Activated T-helper 17 cell treated with anti-CD3 and anti-CD28 coated beads, Interleukin-2, amount 50 U/mL, for 72 hours (primary cell): ENCODE measurements at regions not wholly inside any gene's neighbourhood (a gene's known extent, or its start where the extent isn't known, plus 50 kb on each side); places are given as distances from the start of the nearest gene placed in this dataset.
A peak's percentile ranks its signal among the peaks of the same experiment; 100 is the strongest.

Experiments
- ATAC-seq: fragments of 150-1000 bp; cut with Tn5 transposase; replicated peaks from 2 replicates; pipeline ENCODE4 v1.10.0; 2021; ENCODE audit warnings: mild to moderate bottlenecking, moderate library complexity
- H3K27ac Mint-ChIP-seq: one replicate; pipeline ENCODE4 v1.8.0; 2022; ENCODE audit warnings: mixed read lengths
- H3K27me3 Mint-ChIP-seq: one replicate; pipeline ENCODE4 v1.8.0; 2022; ENCODE audit warnings: mixed read lengths
- H3K36me3 Mint-ChIP-seq: one replicate; pipeline ENCODE4 v1.8.0; 2022; ENCODE audit warnings: low read depth, mild to moderate bottlenecking, mixed read lengths
- H3K4me1 Mint-ChIP-seq: one replicate; pipeline ENCODE4 v1.8.0; 2022; ENCODE audit warnings: mixed read lengths
- H3K4me3 Mint-ChIP-seq: one replicate; pipeline ENCODE4 v1.8.0; 2022; ENCODE audit warnings: mild to moderate bottlenecking, mixed read lengths
- H3K9me3 Mint-ChIP-seq: one replicate; pipeline ENCODE4 v1.8.0; 2022; ENCODE audit warnings: mixed read lengths

DNA sequence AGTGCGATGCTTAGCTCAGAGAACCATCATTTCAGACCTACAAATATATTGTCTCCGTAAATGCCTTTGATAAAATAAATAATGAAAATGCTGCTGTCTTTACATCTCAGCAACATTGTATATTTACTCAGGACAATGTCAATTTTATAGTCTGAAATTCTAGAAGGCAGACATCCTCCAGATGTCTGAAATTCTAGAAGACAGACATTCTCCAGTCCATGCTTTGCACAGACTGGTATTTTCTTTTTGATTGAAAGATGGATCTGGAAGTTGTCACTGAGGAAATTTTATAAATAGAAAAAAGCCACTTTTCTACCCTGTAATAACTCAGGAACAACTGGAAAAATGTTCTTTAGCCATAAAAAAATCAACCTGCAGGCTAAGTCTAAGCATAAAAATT lies 2293.3 kb downstream of the PCDH9 start:
- H3K27ac Mint-ChIP-seq, result no peak overlapping the region
- H3K4me3 Mint-ChIP-seq, result no peak overlapping the region
- ATAC-seq, result no peak
- H3K9me3 Mint-ChIP-seq, result peaks cover 11% of the 10 kb centered on the region
- no peaks in the 10 kb centered on the region for H3K36me3 Mint-ChIP-seq
- no peaks in the 10 kb centered on the region for H3K27me3 Mint-ChIP-seq
- no peaks in the 10 kb centered on the region for H3K4me1 Mint-ChIP-seq

DNA sequence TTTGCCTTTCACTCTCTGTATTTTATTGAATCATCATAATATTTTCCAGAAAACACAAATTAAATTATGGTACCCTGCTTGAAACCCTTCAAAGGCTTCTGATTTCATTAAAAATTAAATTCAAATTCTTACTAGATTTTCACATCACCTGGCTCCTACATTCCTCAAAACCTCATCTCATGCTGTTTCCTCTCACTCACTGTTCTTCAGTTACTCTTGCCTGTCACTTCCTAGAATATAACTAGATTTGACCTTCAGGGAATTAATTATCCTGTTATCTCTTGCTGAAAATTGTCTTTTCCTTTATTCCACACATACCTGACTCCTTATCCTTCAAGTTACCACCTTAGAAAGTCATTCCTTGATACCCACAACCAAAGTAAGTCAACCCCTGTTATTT lies 2294.7 kb downstream of the PCDH9 start:
- peaks cover 11% of the 10 kb centered on the region for H3K9me3 Mint-ChIP-seq
- no peak for ATAC-seq
- no peaks in the 10 kb centered on the region for H3K27me3 Mint-ChIP-seq
- no peaks in the 10 kb centered on the region for H3K36me3 Mint-ChIP-seq
- H3K4me3 Mint-ChIP-seq, result no peak overlapping the region
- H3K27ac Mint-ChIP-seq, result no peak overlapping the region
- H3K4me1 Mint-ChIP-seq, result no peaks in the 10 kb centered on the region

DNA sequence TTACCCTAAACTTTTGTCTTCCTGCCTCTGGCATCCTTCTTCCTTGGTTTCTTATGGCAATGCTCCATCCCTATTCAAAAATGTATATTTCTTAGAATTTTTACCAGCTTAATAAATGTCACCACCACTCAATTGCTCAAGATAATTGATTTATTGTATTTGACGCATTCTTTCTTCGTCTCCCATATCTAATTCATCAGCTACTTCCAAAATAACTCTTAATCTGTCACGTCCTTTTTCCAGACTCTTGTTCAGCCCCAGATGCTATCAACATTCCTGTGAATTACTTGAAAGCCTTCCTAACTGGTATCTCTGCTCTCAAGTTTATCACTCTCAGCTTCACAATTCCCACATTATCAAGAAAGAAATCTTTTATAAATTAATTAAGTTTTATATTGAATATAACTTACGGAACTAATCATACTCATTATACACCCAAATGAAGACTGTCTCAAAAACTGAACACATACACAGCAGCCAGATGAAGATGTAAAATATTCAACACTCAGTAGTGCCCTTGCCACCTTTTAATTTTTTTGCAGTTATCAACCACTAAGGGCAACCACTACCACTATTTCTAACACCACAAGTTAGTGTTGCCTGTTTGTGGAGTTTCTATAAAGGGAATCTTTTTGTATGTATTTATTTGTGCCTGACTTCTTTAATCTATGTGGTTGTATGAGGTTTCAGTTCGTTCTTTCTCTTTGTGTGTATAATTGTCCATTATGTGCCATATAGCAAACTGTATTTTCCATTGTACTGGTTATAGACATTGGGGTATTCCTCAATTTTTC lies 2295.4 kb downstream of the PCDH9 start:
- H3K27me3 Mint-ChIP-seq, result no peaks in the 10 kb centered on the region
- H3K27ac Mint-ChIP-seq, result no peak overlapping the region
- ATAC-seq, result no peak
- H3K4me1 Mint-ChIP-seq, result no peaks in the 10 kb centered on the region
- peaks cover 11% of the 10 kb centered on the region for H3K9me3 Mint-ChIP-seq
- no peak overlapping the region for H3K4me3 Mint-ChIP-seq
- no peaks in the 10 kb centered on the region for H3K36me3 Mint-ChIP-seq

DNA sequence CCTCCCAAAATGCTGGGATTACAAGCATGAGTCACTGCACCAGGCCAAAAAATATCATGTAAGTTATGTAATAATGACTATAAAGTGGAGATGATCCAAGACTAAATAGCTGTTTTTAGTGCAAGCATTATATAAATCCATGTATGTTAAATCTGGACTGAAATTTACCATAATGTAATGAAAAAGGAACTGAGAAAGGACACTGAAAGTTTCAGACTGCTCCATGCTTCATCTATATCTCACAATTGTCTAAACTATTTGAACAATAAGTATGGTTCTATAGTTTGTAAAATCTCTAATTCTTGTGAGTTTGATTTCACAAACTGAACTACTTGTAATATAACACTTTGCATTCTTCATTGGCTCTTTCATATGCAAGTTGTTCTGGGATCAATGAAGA lies 2299.5 kb downstream of the PCDH9 start:
- Mint-ChIP-seq H3K4me1 (no peaks in the 10 kb centered on the region), H3K27me3 (no peaks in the 10 kb centered on the region), H3K4me3 (no peak overlapping the region), H3K9me3 (peaks cover 18% of the 10 kb centered on the region), H3K27ac (no peak overlapping the region), H3K36me3 (no peaks in the 10 kb centered on the region)
- ATAC-seq, result no peak

DNA sequence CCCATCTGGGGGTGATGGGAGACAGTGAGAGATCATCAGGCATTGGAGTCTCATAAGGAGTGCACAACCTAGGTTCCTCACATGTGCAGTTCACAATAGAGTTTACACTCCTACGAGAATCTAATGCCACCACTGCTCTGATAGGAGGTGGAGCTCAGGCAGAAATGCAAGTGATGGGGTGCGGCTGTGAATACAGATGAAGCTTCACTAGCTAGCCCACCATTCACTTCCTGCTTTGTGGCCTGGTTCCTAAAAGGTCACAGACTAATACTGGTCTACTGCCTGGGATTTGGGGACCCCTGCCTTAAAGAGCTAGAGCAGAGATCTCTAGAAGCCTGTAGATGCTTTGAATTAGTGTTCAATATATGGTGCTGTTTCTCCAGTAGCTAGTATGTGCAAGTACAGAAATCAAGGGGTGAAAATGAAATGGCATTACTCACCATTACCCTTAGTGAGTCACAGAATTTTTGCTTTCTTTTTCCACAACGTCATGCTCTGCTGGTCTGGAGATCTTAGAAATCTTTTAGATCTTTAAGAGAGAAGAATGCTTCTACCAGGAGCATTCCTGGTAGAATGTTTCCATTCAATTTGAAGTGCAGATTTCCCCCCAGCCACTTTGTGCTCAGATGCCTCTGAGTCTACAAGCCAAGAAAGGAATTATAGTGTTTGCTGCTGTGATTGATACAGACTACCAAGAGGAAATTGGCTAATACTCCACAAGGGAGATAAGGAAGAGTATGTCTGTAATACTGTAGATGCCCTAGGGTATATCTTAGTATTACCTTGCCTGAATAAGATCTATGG lies 2301.2 kb downstream of the PCDH9 start:
- Mint-ChIP-seq H3K4me3 (no peak overlapping the region), H3K27me3 (no peaks in the 10 kb centered on the region), H3K36me3 (no peaks in the 10 kb centered on the region), H3K9me3 (peaks cover 8% of the 10 kb centered on the region), H3K27ac (no peak overlapping the region), H3K4me1 (no peaks in the 10 kb centered on the region)
- peak; percentile 55 for ATAC-seq

DNA sequence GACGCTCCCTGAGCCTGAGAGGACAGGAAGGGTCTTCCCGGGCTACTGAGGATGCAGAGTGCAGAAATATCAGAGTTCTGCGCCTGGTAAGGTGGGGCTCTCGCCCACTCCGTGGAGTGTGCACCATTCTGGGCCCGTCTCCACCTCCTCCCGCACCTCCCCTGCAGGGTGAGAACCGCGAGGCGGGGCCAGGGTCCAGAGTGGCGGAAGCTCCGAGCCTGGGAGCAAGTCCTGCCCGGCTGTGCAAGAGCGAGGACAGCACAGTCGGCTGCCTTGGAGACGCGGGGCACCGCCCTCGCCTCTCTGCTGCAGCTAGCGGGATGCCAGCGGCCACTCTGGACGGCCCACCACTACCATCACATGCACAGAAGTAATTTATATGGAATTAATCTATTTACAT lies 2304.4 kb downstream of the PCDH9 start:
- H3K36me3 Mint-ChIP-seq, result no peaks in the 10 kb centered on the region
- H3K9me3 Mint-ChIP-seq, result peaks cover 8% of the 10 kb centered on the region
- ATAC-seq, result no peak
- H3K27ac Mint-ChIP-seq, result no peak overlapping the region
- H3K4me3 Mint-ChIP-seq, result no peak overlapping the region
- H3K27me3 Mint-ChIP-seq, result no peaks in the 10 kb centered on the region
- H3K4me1 Mint-ChIP-seq, result no peaks in the 10 kb centered on the region

DNA sequence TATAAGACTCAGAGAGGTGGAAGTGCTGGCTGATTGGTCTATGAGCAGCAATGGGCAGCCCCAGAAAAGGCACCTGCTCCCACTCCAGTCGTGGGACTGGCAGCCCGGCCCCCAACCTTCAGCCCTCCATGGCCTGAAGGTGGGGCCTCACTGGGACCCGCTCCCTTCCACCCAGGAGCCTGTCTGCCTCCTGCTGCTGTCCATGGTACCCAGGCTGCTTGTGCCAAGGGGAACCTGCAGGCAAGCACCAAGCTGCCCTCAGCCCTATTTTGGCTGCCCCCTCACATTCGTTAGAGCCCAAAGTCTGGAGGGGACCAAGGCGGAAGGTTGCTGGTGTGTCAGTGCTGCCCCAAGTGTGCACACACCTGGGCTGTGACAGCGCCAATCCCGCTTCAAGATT lies 2304.9 kb downstream of the PCDH9 start:
- Mint-ChIP-seq H3K9me3 (peaks cover 8% of the 10 kb centered on the region), H3K27me3 (no peaks in the 10 kb centered on the region), H3K4me1 (no peaks in the 10 kb centered on the region), H3K36me3 (no peaks in the 10 kb centered on the region), H3K27ac (no peak overlapping the region), H3K4me3 (no peak overlapping the region)
- ATAC-seq, result no peak

DNA sequence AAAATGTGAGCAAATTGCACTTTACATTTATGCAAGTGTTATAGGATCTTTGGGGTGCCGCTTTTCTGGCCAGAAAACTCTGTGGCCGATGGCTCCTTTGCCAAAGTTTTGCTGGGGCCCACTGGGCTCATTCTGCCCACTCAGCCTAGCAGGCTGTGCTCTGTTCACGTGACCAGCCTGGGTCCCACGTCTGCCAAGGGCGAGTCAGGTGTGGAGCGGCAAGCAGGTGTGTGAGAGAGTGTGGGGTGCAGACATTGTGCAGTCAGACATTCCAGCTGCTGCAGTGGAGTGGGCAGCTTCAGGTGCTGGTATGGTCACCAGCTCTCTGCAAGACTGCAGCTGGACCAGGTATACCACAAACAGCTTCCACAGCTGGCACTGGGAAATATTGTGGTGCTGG lies 2305.7 kb downstream of the PCDH9 start:
- H3K27me3 Mint-ChIP-seq, result no peaks in the 10 kb centered on the region
- no peak for ATAC-seq
- no peaks in the 10 kb centered on the region for H3K36me3 Mint-ChIP-seq
- H3K4me3 Mint-ChIP-seq, result no peak overlapping the region
- H3K27ac Mint-ChIP-seq, result no peak overlapping the region
- H3K4me1 Mint-ChIP-seq, result no peaks in the 10 kb centered on the region
- H3K9me3 Mint-ChIP-seq, result peaks cover 8% of the 10 kb centered on the region

DNA sequence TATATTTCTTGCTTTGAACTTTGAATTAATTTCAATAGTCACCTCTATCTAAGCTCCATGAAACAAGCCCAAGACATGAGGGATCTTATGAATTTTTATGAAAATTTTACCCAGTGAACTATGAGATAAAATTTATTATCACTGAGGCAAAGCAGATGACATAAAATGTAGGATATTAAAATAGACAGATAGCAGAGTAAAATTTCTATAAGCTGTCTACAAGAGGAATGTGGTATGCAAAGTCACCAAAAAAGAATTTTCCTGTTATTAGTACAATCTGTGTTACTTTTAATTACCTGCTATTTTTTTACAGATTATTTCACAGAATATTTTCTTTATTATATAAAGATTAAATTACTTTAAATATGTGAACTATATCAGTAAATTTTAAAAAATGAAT lies 2312.6 kb downstream of the PCDH9 start:
- Mint-ChIP-seq H3K4me3 (no peak overlapping the region), H3K27ac (no peak overlapping the region), H3K36me3 (no peaks in the 10 kb centered on the region), H3K9me3 (peaks cover 7% of the 10 kb centered on the region), H3K27me3 (no peaks in the 10 kb centered on the region), H3K4me1 (no peaks in the 10 kb centered on the region)
- no peak for ATAC-seq

DNA sequence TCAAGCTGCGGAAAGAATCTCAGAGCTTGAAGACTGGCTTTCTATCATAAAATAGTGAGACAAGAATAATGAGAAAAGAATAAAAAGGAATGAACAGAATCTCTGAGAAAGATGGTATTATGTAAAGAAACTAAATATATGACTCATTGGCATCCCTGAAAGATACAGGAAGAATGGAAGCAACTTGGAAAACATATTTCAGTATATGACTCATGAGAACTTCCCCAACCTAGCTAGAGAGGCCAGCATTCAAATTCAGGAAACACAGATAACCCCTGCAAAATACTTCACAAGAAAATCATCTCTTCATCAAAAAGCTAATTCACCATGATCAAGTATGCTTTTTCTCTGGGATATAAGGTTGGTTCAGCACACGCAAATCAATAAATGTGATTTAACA lies 2318.0 kb downstream of the PCDH9 start:
- Mint-ChIP-seq H3K4me3 (no peak overlapping the region), H3K27ac (no peak overlapping the region), H3K27me3 (no peaks in the 10 kb centered on the region), H3K36me3 (no peaks in the 10 kb centered on the region), H3K9me3 (peaks cover 18% of the 10 kb centered on the region), H3K4me1 (no peaks in the 10 kb centered on the region)
- no peak for ATAC-seq

DNA sequence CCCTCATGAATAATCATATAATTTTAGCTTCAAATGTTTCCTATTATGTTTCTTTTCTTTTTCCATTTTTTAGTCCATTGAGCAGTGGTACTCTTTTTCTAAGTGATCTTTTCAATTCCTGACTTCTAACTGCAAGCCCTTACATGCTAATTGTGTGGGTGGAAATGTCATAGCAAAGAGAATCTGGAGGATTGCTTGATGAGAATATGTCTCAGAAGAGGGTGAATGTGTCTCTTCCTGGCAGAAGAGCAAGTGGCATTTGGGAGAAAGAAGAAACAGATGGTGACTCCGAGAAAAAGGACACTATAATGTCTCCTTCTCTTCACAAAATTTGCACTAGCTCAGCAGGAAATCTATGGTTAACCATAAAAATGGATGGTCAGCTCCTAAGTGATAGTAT lies 2320.0 kb downstream of the PCDH9 start:
- Mint-ChIP-seq H3K4me3 (no peak overlapping the region), H3K9me3 (peaks cover 11% of the 10 kb centered on the region), H3K36me3 (no peaks in the 10 kb centered on the region), H3K27me3 (no peaks in the 10 kb centered on the region), H3K27ac (no peak overlapping the region), H3K4me1 (no peaks in the 10 kb centered on the region)
- ATAC-seq, result no peak

DNA sequence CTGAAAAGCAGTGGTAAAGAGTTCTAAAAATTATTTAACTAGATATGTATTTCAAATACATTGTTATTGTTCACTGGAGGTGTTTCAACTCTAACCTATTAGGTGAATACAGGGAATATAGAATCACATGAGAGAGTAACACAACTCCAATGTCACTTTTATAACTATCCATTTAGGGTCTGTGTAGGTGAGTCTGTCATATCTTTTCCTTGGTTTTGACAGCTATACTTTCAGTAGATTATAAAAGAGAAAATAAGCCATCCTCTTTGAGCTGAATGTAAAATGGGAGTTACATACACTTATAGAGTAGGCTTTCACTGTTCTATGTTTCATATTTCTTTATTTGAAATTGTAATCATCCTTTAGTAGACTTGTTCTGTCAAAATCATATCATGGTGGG lies 2321.0 kb downstream of the PCDH9 start:
- no peaks in the 10 kb centered on the region for H3K36me3 Mint-ChIP-seq

DNA sequence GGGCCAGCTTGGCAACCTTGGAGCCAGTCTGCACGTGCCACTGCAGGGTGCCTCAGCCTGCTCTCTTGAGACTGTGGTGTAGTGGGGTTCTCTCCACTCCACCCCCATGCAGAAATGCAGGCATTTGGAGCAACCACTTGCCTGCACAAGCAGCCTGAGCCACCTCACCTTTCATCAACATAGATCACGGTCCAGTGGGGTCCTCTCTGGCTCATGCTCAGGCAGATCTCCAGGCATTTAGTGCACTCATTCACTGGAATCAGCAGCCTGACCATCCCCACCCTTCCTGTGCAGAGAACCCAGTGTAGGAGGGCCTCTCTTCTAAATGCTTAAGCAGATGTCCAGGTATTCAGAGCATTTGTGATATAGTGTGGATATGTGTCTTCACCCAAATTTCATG lies 2330.1 kb downstream of the PCDH9 start:
- Mint-ChIP-seq H3K9me3 (peaks cover 19% of the 10 kb centered on the region), H3K4me1 (no peaks in the 10 kb centered on the region), H3K36me3 (no peaks in the 10 kb centered on the region), H3K27me3 (no peaks in the 10 kb centered on the region), H3K4me3 (no peak overlapping the region), H3K27ac (no peak overlapping the region)
- no peak for ATAC-seq

More for the DNA sequence above, 2321.0 kb downstream of the PCDH9 start:
- peaks cover 15% of the 10 kb centered on the region for H3K9me3 Mint-ChIP-seq
- no peak overlapping the region for H3K4me3 Mint-ChIP-seq
- no peak overlapping the region for H3K27ac Mint-ChIP-seq
- no peaks in the 10 kb centered on the region for H3K4me1 Mint-ChIP-seq
- H3K27me3 Mint-ChIP-seq, result no peaks in the 10 kb centered on the region
- no peak for ATAC-seq

DNA sequence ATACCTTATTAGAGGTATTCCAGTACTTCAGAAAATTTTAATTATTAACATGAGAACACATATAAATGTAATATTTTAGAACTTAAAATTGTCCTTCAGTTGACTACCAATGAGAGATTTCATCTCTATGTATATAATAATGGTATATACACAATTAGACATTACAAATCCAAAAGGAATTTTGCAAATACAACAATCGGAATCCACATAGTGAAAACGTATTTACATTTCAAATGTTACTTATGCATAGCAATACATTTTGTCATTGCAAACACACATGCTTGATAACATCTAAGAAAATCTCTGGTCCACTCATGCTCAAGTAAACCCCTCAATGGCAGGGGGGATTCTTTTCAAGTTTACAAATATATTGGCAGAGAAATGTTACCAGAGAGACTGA lies 2345.2 kb downstream of the PCDH9 start:
- no peak overlapping the region for H3K27ac Mint-ChIP-seq
- H3K4me3 Mint-ChIP-seq, result no peak overlapping the region
- ATAC-seq, result no peak
- H3K4me1 Mint-ChIP-seq, result no peaks in the 10 kb centered on the region
- no peaks in the 10 kb centered on the region for H3K27me3 Mint-ChIP-seq
- no peaks in the 10 kb centered on the region for H3K36me3 Mint-ChIP-seq
- H3K9me3 Mint-ChIP-seq, result peaks cover 14% of the 10 kb centered on the region

DNA sequence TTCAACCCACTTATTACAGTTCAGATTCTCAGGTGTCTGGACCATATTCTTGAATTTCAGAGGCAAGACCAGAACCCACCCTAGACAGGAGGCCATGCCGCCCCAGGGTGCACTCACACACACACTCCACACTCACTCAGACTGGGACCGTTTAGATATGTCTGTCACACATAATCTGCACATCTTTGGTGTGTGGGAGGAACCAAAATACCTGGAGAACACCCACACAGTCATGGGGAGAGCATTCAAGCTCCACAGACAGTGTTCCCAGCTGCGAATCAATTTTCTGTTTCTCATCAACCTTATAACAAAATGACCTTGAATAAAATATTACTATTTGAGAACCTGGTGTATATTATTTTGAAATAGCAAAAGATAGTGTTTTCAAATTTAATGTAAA lies 2353.0 kb downstream of the PCDH9 start:
- no peaks in the 10 kb centered on the region for H3K4me1 Mint-ChIP-seq
- H3K4me3 Mint-ChIP-seq, result no peak overlapping the region
- H3K27me3 Mint-ChIP-seq, result no peaks in the 10 kb centered on the region
- H3K9me3 Mint-ChIP-seq, result peaks cover 9% of the 10 kb centered on the region
- H3K36me3 Mint-ChIP-seq, result no peaks in the 10 kb centered on the region
- no peak overlapping the region for H3K27ac Mint-ChIP-seq
- no peak for ATAC-seq
